HG02571 (cell line): ENCODE measurements at regions not wholly inside any gene's neighbourhood (a gene's known extent, or its start where the extent isn't known, plus 50 kb on each side); places are given as distances from the start of the nearest gene placed in this dataset.
A peak's percentile ranks its signal among the peaks of the same experiment; 100 is the strongest.
"Not testable (repeated sequence)": the region's sequence is repeated elsewhere in the genome, so short reads cannot be mapped to it uniquely, and the experiment has no call there.

Experiments used
- ATAC-seq: cut with Tn5 transposase; IDR thresholded peaks from one replicate; pipeline ENCODE4 v1.9.1; 2021; ENCODE audit warnings: mild to moderate bottlenecking, moderate library complexity; ENCODE audit not compliant: unreplicated experiment

- no peak for ATAC-seq
Measured at GRCh38 chr10:114872519-114873087, 51.0 kb downstream of the FHIP2A start.

- no peak for ATAC-seq
Measured at GRCh38 chr10:114874827-114875411, 53.3 kb downstream of the FHIP2A start.

GRCh38 chr10:114875590-114876081 lies 54.1 kb downstream of the FHIP2A start:
- not testable (repeated sequence) for ATAC-seq

GRCh38 chr10:114876169-114876568 lies 54.6 kb downstream of the FHIP2A start:
- ATAC-seq, result no peak

GRCh38 chr10:114876602-114877300 lies 55.2 kb downstream of the FHIP2A start:
- ATAC-seq, result peak; percentile 62

- ATAC-seq, result no peak
Measured at GRCh38 chr10:114877301-114877644, 55.7 kb downstream of the FHIP2A start.

GRCh38 chr10:114879093-114879492 lies 57.5 kb downstream of the FHIP2A start:
- no peak for ATAC-seq

GRCh38 chr10:114879541-114880158 lies 58.1 kb downstream of the FHIP2A start:
- peak; percentile 73 for ATAC-seq

GRCh38 chr10:114881417-114881816 lies 56.6 kb upstream of the TRUB1 start:
- ATAC-seq, result no peak

- ATAC-seq, result no peak
Measured at GRCh38 chr10:114881901-114882300, 56.1 kb upstream of the TRUB1 start.

GRCh38 chr10:114885443-114885842 lies 52.6 kb upstream of the TRUB1 start:
- ATAC-seq, result no peak
